HepG2 (cell line): ENCODE measurements at regions not wholly inside any gene's neighbourhood (a gene's known extent, or its start where the extent isn't known, plus 50 kb on each side); places are given as distances from the start of the nearest gene placed in this dataset.

Experiments
- BCL6 ChIP-seq: IDR thresholded peaks from 2 replicates; pipeline ENCODE4 v1.6.1; 2016; ENCODE audit warnings: missing genetic modification reagents, missing compliant biosample characterization
- FOXA3 ChIP-seq: IDR thresholded peaks from 2 replicates; pipeline ENCODE4 v1.6.1; 2016; ENCODE audit warnings: missing genetic modification reagents, missing compliant biosample characterization
- HMG20B ChIP-seq: conservative IDR thresholded peaks from 2 replicates; pipeline ENCODE4 v1.6.1; 2016; ENCODE audit warnings: missing genetic modification reagents, missing compliant biosample characterization
- ISL2 ChIP-seq: sonication (generic); formaldehyde crosslinking; IDR thresholded peaks from 2 replicates; pipeline ENCODE4 v1.5.0; 2020; ENCODE audit warnings: missing genetic modification reagents
- MAZ ChIP-seq, 2 experiments: sonication (generic) in 1 of 2; formaldehyde crosslinking in 1 of 2; IDR thresholded peaks; 2 replicates each; pipeline versions ENCODE4 v1.5.0 to v1.6.1; 2012 to 2020; ENCODE audit warnings: low read depth in 2 of 2, mild to moderate bottlenecking in 2 of 2, borderline replicate concordance in 1 of 2, improper control_type of control experiment in 1 of 2, low read length in 1 of 2, missing genetic modification reagents in 1 of 2, moderate library complexity in 1 of 2
- NR2F2 ChIP-seq: IDR thresholded peaks from 2 replicates; pipeline ENCODE4 v1.6.1; 2012; ENCODE audit warnings: low read depth, inconsistent platforms, borderline replicate concordance
- POGZ ChIP-seq: sonication (generic); formaldehyde crosslinking; IDR thresholded peaks from 2 replicates; pipeline ENCODE4 v1.4.0; 2020; ENCODE audit warnings: mild to moderate bottlenecking, missing genetic modification reagents
- RBFOX2 ChIP-seq: fragments of 200-400 bp; formaldehyde crosslinking; IDR thresholded peaks from 2 replicates; pipeline ENCODE4 v1.6.1; 2017; ENCODE audit warnings: low read depth, mild to moderate bottlenecking, low read length
- RNF2 ChIP-seq: fragments of 450-650 bp; conservative IDR thresholded peaks from 2 replicates; pipeline ENCODE4 v1.6.1; 2016; ENCODE audit warnings: low read depth
- SIX1 ChIP-seq: sonication (generic); formaldehyde crosslinking; IDR thresholded peaks from 2 replicates; pipeline ENCODE4 v1.4.0; 2020; ENCODE audit warnings: missing genetic modification reagents, borderline replicate concordance
- SMYD3 ChIP-seq: sonication (generic); formaldehyde crosslinking; IDR thresholded peaks from 2 replicates; pipeline ENCODE4 v1.8.1; 2023; ENCODE audit warnings: mild to moderate bottlenecking, missing genetic modification reagents
- SOX6 ChIP-seq, 2 experiments: fragments of 450-650 bp in 1 of 2; sonication (generic) in 1 of 2; formaldehyde crosslinking in 1 of 2; IDR thresholded peaks; 2 replicates each; pipeline versions ENCODE4 v1.4.0 to v1.6.1; 2017 to 2020; ENCODE audit warnings: antibody characterized with exemption in 1 of 2, mild to moderate bottlenecking in 1 of 2, missing genetic modification reagents in 1 of 2
- ZFP37 ChIP-seq: sonication (generic); formaldehyde crosslinking; IDR thresholded peaks from 2 replicates; pipeline ENCODE4 v1.4.0; 2020; ENCODE audit warnings: missing genetic modification reagents, borderline replicate concordance
- ZFY ChIP-seq: sonication (generic); formaldehyde crosslinking; IDR thresholded peaks from 2 replicates; pipeline ENCODE4 v1.4.0; 2020; ENCODE audit warnings: missing genetic modification reagents
- ZKSCAN8 ChIP-seq: IDR thresholded peaks from 2 replicates; pipeline ENCODE4 v1.6.1; 2016; ENCODE audit warnings: borderline replicate concordance, missing genetic modification reagents, missing compliant biosample characterization
- ZNF383 ChIP-seq: sonication (generic); formaldehyde crosslinking; IDR thresholded peaks from 2 replicates; pipeline ENCODE4 v1.4.0; 2020; ENCODE audit warnings: missing genetic modification reagents, mild to moderate bottlenecking, borderline replicate concordance
- ZNF567 ChIP-seq: sonication (generic); formaldehyde crosslinking; IDR thresholded peaks from 2 replicates; pipeline ENCODE4 v1.8.1; 2023; ENCODE audit warnings: mild to moderate bottlenecking, missing genetic modification reagents, borderline replicate concordance
- ZNF839 ChIP-seq: sonication (generic); formaldehyde crosslinking; IDR thresholded peaks from 2 replicates; pipeline ENCODE4 v1.4.0; 2020; ENCODE audit warnings: missing genetic modification reagents, mild to moderate bottlenecking, borderline replicate concordance
- ZNF891 ChIP-seq: sonication (generic); formaldehyde crosslinking; IDR thresholded peaks from 2 replicates; pipeline ENCODE4 v1.5.0; 2020; ENCODE audit warnings: mild to moderate bottlenecking, missing genetic modification reagents
- TF ChIP-seq, protein P1 (sequence below): sonication (generic); formaldehyde crosslinking; IDR thresholded peaks from 2 replicates; pipeline ENCODE4 v1.4.0; 2020; ENCODE audit warnings: missing genetic modification reagents
- TF ChIP-seq, protein P2 (sequence below): sonication (generic); formaldehyde crosslinking; IDR thresholded peaks from 2 replicates; pipeline ENCODE4 v1.8.0; 2022; ENCODE audit warnings: mild to moderate bottlenecking, missing genetic modification reagents, moderate library complexity
- TF ChIP-seq, protein P3 (sequence below): sonication (generic); formaldehyde crosslinking; IDR thresholded peaks from 2 replicates; pipeline ENCODE4 v1.8.0; 2022; ENCODE audit warnings: missing genetic modification reagents, mild to moderate bottlenecking, borderline replicate concordance
- TF ChIP-seq, protein P4 (sequence below): sonication (generic); formaldehyde crosslinking; IDR thresholded peaks from 2 replicates; pipeline ENCODE4 v1.4.0; 2020; ENCODE audit warnings: mild to moderate bottlenecking, low read depth, missing genetic modification reagents
- TF ChIP-seq, protein P5 (sequence below): sonication (generic); formaldehyde crosslinking; IDR thresholded peaks from 2 replicates; pipeline ENCODE4 v1.5.0; 2020; ENCODE audit warnings: missing genetic modification reagents, mild to moderate bottlenecking, borderline replicate concordance

DNA sequence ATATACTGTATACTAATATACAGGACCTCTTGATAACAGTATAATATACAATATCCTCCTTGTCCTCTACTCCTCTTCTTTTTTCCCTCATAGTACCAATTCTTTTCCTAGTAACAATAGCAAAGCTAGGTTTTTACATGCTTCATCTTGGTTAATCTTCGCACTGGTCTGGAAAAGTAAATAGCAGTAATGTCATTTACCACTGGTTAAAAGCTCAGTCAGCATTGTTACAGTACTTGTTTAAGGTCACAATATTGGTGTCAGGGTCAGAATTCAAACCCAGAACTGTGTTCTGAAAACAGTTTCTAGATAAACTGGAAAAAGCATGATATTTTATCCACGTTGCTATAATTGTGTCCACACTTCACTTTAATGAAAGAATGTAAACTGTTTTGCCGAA, 692.4 kb upstream of the CDH6 start (continued):
- TF ChIP-seq POGZ (CRISPR knock-in tag) (0 out of 2 replicates have a peak, but pooled peaks have one; percentile 20), SMYD3 (CRISPR knock-in tag) (no peak), RNF2 (no peak), ZNF567 (CRISPR knock-in tag) (no peak), ZNF891 (CRISPR knock-in tag) (no peak), ISL2 (CRISPR knock-in tag) (0 out of 2 replicates have a peak, but pooled peaks have one; percentile 41), FOXA3 (peak; percentile 79), ZFP37 (CRISPR knock-in tag) (no peak), HMG20B (CRISPR knock-in tag) (no peak), SOX6 (IDR thresholded peaks at IDR 0.05) (no peak), SOX6 (CRISPR knock-in tag; IDR thresholded peaks at IDR 0.05) (peak; percentile 87), ZFY (CRISPR knock-in tag) (no peak), NR2F2 (0 out of 2 replicates have a peak, but pooled peaks have one; percentile 47), ZNF383 (CRISPR knock-in tag) (no peak), SIX1 (CRISPR knock-in tag) (no peak), RBFOX2 (no peak), BCL6 (0 out of 2 replicates have a peak, but pooled peaks have one; percentile 14), MAZ (IDR thresholded peaks at IDR 0.05; ENCODE audit: borderline replicate concordance, low read depth, low read length) (no peak), MAZ (CRISPR knock-in tag; IDR thresholded peaks at IDR 0.05; ENCODE audit: low read depth) (no peak), ZNF839 (CRISPR knock-in tag) (no peak), ZKSCAN8 (CRISPR knock-in tag) (no peak)
- TF ChIP-seq, protein P1, sequence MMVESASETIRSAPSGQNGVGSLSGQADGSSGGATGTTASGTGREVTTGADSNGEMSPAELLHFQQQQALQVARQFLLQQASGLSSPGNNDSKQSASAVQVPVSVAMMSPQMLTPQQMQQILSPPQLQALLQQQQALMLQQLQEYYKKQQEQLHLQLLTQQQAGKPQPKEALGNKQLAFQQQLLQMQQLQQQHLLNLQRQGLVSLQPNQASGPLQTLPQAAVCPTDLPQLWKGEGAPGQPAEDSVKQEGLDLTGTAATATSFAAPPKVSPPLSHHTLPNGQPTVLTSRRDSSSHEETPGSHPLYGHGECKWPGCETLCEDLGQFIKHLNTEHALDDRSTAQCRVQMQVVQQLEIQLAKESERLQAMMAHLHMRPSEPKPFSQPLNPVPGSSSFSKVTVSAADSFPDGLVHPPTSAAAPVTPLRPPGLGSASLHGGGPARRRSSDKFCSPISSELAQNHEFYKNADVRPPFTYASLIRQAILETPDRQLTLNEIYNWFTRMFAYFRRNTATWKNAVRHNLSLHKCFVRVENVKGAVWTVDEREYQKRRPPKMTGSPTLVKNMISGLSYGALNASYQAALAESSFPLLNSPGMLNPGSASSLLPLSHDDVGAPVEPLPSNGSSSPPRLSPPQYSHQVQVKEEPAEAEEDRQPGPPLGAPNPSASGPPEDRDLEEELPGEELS (CRISPR knock-in tag), result 0 out of 2 replicates have a peak, but pooled peaks have one; percentile 32
- TF ChIP-seq, protein P2, sequence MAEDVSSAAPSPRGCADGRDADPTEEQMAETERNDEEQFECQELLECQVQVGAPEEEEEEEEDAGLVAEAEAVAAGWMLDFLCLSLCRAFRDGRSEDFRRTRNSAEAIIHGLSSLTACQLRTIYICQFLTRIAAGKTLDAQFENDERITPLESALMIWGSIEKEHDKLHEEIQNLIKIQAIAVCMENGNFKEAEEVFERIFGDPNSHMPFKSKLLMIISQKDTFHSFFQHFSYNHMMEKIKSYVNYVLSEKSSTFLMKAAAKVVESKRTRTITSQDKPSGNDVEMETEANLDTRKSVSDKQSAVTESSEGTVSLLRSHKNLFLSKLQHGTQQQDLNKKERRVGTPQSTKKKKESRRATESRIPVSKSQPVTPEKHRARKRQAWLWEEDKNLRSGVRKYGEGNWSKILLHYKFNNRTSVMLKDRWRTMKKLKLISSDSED, result no peak
- TF ChIP-seq, protein P3, sequence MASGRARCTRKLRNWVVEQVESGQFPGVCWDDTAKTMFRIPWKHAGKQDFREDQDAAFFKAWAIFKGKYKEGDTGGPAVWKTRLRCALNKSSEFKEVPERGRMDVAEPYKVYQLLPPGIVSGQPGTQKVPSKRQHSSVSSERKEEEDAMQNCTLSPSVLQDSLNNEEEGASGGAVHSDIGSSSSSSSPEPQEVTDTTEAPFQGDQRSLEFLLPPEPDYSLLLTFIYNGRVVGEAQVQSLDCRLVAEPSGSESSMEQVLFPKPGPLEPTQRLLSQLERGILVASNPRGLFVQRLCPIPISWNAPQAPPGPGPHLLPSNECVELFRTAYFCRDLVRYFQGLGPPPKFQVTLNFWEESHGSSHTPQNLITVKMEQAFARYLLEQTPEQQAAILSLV, result no peak
- TF ChIP-seq, protein P4, sequence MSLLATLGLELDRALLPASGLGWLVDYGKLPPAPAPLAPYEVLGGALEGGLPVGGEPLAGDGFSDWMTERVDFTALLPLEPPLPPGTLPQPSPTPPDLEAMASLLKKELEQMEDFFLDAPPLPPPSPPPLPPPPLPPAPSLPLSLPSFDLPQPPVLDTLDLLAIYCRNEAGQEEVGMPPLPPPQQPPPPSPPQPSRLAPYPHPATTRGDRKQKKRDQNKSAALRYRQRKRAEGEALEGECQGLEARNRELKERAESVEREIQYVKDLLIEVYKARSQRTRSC (CRISPR knock-in tag), result no peak
- TF ChIP-seq, protein P5, sequence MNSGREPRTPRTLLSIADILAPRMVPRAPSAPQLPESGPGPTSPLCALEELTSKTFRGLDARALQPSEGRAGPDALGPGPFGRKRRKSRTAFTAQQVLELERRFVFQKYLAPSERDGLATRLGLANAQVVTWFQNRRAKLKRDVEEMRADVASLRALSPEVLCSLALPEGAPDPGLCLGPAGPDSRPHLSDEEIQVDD (CRISPR knock-in tag), result no peak
